NCI-H146 treated with DMSO at 0.1 percent for 48 hours (cell line): ENCODE measurements at regions not wholly inside any gene's neighbourhood (a gene's known extent, or its start where the extent isn't known, plus 50 kb on each side); places are given as distances from the start of the nearest gene placed in this dataset.
"Not testable (repeated sequence)": the region's sequence is repeated elsewhere in the genome, so short reads cannot be mapped to it uniquely, and the experiment has no call there.

ENCODE experiments used
- DNase-seq: peaks from one replicate; lab custom pipeline; 2025; ENCODE audit not compliant: unreplicated experiment; lab: John Stamatoyannopoulos, UW

GRCh38 chr14:21796916-21797315 is 123.3 kb upstream of the OR4E1 start:
- no peak for DNase-seq

- DNase-seq: no peak
Observed at GRCh38 chr14:21795456-21795855, 121.8 kb upstream of the OR4E1 start.

- no peak for DNase-seq
Observed at GRCh38 chr14:21791749-21792148, 118.1 kb upstream of the OR4E1 start.

GRCh38 chr14:21788687-21789086 is 115.1 kb upstream of the OR4E1 start:
- DNase-seq: not testable (repeated sequence)

- DNase-seq: not testable (repeated sequence)
Observed at GRCh38 chr14:21787242-21787641, 113.6 kb upstream of the OR4E1 start.

- DNase-seq: no peak
Observed at GRCh38 chr14:21781543-21781942, 107.9 kb upstream of the OR4E1 start.

- DNase-seq: no peak
Observed at GRCh38 chr14:21780429-21781084, 106.9 kb upstream of the OR4E1 start.

GRCh38 chr14:21771671-21772070 is 98.1 kb upstream of the OR4E1 start:
- DNase-seq: no peak

- DNase-seq: no peak
Observed at GRCh38 chr14:21768875-21769257, 95.2 kb upstream of the OR4E1 start.

- no peak for DNase-seq
Observed at GRCh38 chr14:21768116-21768874, 94.7 kb upstream of the OR4E1 start.

- not testable (repeated sequence) for DNase-seq
Observed at GRCh38 chr14:21760360-21760759, 86.7 kb upstream of the OR4E1 start.

GRCh38 chr14:21749306-21749868 is 75.8 kb upstream of the OR4E1 start:
- no peak for DNase-seq

- no peak for DNase-seq
Observed at GRCh38 chr14:21748869-21749303, 75.3 kb upstream of the OR4E1 start.

- DNase-seq: no peak
Observed at GRCh38 chr14:21735639-21736307, 62.2 kb upstream of the OR4E1 start.

- DNase-seq: no peak
Observed at GRCh38 chr14:21735200-21735599, 61.6 kb upstream of the OR4E1 start.

GRCh38 chr14:21734457-21735074 is 60.9 kb upstream of the OR4E1 start:
- no peak for DNase-seq

- no peak for DNase-seq
Observed at GRCh38 chr14:21729703-21730233, 56.1 kb upstream of the OR4E1 start.

- no peak for DNase-seq
Observed at GRCh38 chr14:21725250-21725649, 51.6 kb upstream of the OR4E1 start.

- DNase-seq: no peak
Observed at GRCh38 chr14:21724090-21724973, 50.7 kb upstream of the OR4E1 start.

- no peak for DNase-seq
Observed at GRCh38 chr14:21723431-21724045, 49.9 kb upstream of the OR4E1 start.
